ENCODE measurements at regions not wholly inside any gene's neighbourhood (a gene's known extent, or its start where the extent isn't known, plus 50 kb on each side); places are given as distances from the start of the nearest gene placed in this dataset.
"Not testable (repeated sequence)": the region's sequence is repeated elsewhere in the genome, so short reads cannot be mapped to it uniquely, and the experiment has no call there.

DNA sequence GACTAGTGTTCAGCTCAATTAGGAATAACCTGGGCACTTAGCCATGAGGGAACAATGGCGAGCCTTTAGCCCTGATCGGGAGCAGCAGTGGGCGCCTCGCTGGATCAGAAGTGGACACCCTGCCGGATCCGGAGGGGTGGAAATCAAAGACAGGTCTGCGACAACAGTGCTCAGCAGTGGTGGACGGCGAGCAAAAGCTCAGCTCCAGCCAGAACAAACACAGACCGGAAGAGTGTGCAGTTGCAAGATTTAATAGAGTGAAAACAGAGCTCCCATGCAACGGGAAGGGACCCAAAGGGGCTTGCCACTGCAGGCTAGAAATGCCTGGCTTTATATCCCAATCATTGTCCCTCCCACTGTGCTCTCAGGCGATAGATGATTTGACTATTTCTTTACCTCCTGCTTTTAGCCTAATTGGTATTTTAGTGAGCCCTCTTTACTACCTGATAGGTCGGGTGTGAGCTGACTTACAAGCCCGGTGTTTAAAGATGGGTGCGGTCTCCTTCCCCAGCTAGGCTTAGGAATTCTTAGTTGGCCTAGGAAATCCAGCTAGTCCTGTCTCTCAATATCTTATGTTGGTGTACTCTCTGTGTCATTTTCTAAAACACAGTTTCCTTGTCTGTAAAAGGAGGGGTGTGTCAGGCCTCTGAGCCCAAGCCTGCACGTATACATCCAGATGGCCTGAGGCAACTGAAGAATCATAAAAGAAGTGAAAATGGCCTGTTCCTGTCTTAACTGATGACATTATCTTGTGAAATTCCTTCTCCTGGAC is 1258.8 kb upstream of the TENM4 start:
- H2BK12ac ChIP-seq (ENCODE audit: low read depth, low read length); POLR2A ChIA-PET (ENCODE audit: partially characterized antibody); H3K14ac ChIP-seq (ENCODE audit: insufficient read length); H4K91ac ChIP-seq (replicated peaks; ENCODE audit: insufficient read length, low read length); H2AK5ac ChIP-seq (ENCODE audit: low read depth, low read length); H3K18ac ChIP-seq (ENCODE audit: extremely low read depth, low read length); FAIRE-seq; H3K4ac ChIP-seq (replicated peaks; ENCODE audit: insufficient read length, low read depth, low read length); H3K79me2 ChIP-seq (ENCODE audit: control insufficient read depth in 1 of 2, insufficient read depth in 2 of 2, low read length in 2 of 2); H3K4me1 ChIP-seq (replicated peaks in 1 of 4; ENCODE audit: control insufficient read depth in 3 of 4, insufficient read depth in 4 of 4, low read length in 3 of 4); DNase-seq (ENCODE audit: low read depth in 1 of 2, low spot score in 2 of 2); H3K4me3 ChIP-seq (ENCODE audit: extremely low read depth in 1 of 4, insufficient read depth in 2 of 4, low read depth in 3 of 4, low read length in 4 of 4); H3K9me3 ChIP-seq (ENCODE audit: insufficient read depth in 2 of 2, low read depth in 1 of 2, low read length in 1 of 2); H3K56ac ChIP-seq (replicated peaks; ENCODE audit: insufficient read length, low read depth, low read length); H3K23me2 ChIP-seq (ENCODE audit: low read depth, low read length); H2BK5ac ChIP-seq (ENCODE audit: low read depth, low read length); H3K4me2 ChIP-seq (ENCODE audit: insufficient read depth in 1 of 2, low read depth in 2 of 2, low read length in 2 of 2); H3K23ac ChIP-seq (ENCODE audit: insufficient read length); H4K8ac ChIP-seq (ENCODE audit: extremely low read depth, insufficient read depth, low read length); H2BK20ac ChIP-seq (ENCODE audit: low read length); H3K27me3 ChIP-seq (replicated peaks in 1 of 4; ENCODE audit: control insufficient read depth in 3 of 4, extremely low read depth in 1 of 4, insufficient read depth in 3 of 4, low read length in 3 of 4); H2BK120ac ChIP-seq (replicated peaks; ENCODE audit: low read depth, low read length); H3K36me3 ChIP-seq (ENCODE audit: control insufficient read depth in 2 of 4, insufficient read depth in 4 of 4, low read length in 3 of 4); H3K27ac ChIP-seq (ENCODE audit: low read depth, low read length); H3K9ac ChIP-seq (replicated peaks in 1 of 4; ENCODE audit: extremely low read depth in 1 of 4, low read depth in 3 of 4, low read length in 3 of 4); H4K5ac ChIP-seq (ENCODE audit: insufficient read length, low read depth, low read length); H4K20me1 ChIP-seq (replicated peaks in 1 of 2; ENCODE audit: control insufficient read depth in 1 of 2, insufficient read depth in 2 of 2, low read length in 2 of 2); H2BK15ac ChIP-seq (ENCODE audit: low read length); H3K79me1 ChIP-seq (ENCODE audit: low read depth, low read length): not testable (repeated sequence)
- CTCF ChIA-PET (ENCODE audit: partially characterized antibody), result interaction anchor here (0.6 to 1.8 kb wide), 2 partner anchors 25 to 369 kb away, joined by 3 to 4 read pairs; no protein-coding TSS in a partner anchor
- H2AFZ ChIP-seq (ENCODE audit: low read length), result peak overlapping the region; percentile 53; the same call in 1 of the 2 replicates
- WGBS, 2 experiments (ENCODE audit: extremely low coverage in 1 of 2, insufficient coverage in 1 of 2, insufficient read length in 1 of 2, insufficient replicate concordance in 2 of 2, low coverage in 1 of 2, low lambda C conversion rate in 2 of 2, missing lambda C conversion rate in 1 of 2), result 89% methylated on average over 16 of the region's 16 CpGs; no CpG with 5 or more reads in 1 of the 2 experiments

Data from H1 (cell line).